ENCODE measurements at regions not wholly inside any gene's neighbourhood (a gene's known extent, or its start where the extent isn't known, plus 50 kb on each side); places are given as distances from the start of the nearest gene placed in this dataset.

DNA sequence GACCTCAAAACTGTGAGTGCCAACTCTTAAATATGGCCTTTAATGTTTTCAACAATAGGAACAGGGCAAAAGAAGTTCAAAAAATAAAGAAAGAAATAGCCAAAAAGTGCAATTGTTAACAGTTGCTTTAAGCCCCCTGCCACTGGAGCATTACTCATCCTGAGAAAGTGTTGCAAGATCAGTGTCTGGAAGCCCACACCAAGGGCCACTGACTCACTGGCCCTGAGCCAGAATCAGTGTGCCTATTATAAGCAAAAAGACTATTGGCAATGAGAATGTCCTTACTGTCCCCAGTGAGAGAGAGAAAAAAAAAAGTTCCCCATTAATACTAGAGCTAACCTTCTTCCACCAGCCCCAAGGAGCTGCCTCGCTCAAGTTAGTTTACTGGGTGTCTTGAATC lies 480.1 kb upstream of the ZNF385D start:
- TF ChIP-seq, protein P1, sequence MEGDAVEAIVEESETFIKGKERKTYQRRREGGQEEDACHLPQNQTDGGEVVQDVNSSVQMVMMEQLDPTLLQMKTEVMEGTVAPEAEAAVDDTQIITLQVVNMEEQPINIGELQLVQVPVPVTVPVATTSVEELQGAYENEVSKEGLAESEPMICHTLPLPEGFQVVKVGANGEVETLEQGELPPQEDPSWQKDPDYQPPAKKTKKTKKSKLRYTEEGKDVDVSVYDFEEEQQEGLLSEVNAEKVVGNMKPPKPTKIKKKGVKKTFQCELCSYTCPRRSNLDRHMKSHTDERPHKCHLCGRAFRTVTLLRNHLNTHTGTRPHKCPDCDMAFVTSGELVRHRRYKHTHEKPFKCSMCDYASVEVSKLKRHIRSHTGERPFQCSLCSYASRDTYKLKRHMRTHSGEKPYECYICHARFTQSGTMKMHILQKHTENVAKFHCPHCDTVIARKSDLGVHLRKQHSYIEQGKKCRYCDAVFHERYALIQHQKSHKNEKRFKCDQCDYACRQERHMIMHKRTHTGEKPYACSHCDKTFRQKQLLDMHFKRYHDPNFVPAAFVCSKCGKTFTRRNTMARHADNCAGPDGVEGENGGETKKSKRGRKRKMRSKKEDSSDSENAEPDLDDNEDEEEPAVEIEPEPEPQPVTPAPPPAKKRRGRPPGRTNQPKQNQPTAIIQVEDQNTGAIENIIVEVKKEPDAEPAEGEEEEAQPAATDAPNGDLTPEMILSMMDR (IDR thresholded peaks at IDR 0.05): no peak
- no peak for TF ChIP-seq EP300 (IDR thresholded peaks at IDR 0.05)
- no peak for TF ChIP-seq POLR2A (IDR thresholded peaks at IDR 0.05)
